Vagina (tissue), 2 donors: ENCODE measurements at regions not wholly inside any gene's neighbourhood (a gene's known extent, or its start where the extent isn't known, plus 50 kb on each side); places are given as distances from the start of the nearest gene placed in this dataset.

Experiments used
- CTCF ChIP-seq, 3 experiments: fragments of 450-650 bp in 2 of 3; fragments of 200-600 bp in 1 of 3; sonication (generic) in 1 of 3; IDR thresholded peaks; one replicate each; pipeline ENCODE4 v1.5.1; 2017 to 2019; ENCODE audit warnings: antibody characterized with exemption in 3 of 3, mild to moderate bottlenecking in 2 of 3, moderate library complexity in 2 of 3
- POLR2A ChIP-seq, 2 donors: fragments of 450-650 bp; IDR thresholded peaks; one replicate each; pipeline ENCODE4 v1.6.1; 2017; ENCODE audit warnings: antibody characterized with exemption in 2 of 2, mild to moderate bottlenecking in 2 of 2, moderate library complexity in 2 of 2
- POLR2AphosphoS5 ChIP-seq, 2 donors: sonication (generic); formaldehyde crosslinking; IDR thresholded peaks; one replicate each; pipeline ENCODE4 v1.9.0; 2017; ENCODE audit warnings: antibody characterized with exemption in 2 of 2, mild to moderate bottlenecking in 2 of 2, low read depth in 1 of 2; ENCODE audit not compliant: insufficient read depth in 1 of 2

DNA sequence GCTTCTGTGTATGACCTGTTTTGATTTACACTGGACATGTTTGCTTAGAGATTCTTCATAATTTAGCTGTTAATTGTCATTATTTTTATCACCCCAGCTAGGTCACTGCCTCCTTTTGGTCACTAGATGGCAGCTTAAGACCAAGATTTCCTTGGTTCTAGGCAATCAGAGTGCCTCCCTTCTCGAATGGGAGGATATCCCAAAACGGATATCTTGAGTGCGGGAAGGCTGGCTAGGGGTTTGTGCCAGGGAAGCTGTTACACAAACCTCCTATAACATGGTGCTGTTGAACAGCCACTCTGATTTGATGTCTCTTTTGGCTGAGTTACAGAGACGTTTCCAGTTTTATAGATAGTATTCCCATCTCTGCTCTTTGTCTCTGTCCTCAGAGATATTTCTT is 283.5 kb downstream of the S1PR1 start:
- TF ChIP-seq CTCF (IDR thresholded peaks at IDR 0.05): peak in 2 of 3 experiments; percentile 8 to 12
- TF ChIP-seq POLR2A (IDR thresholded peaks at IDR 0.05): no peak
- TF ChIP-seq POLR2AphosphoS5 (IDR thresholded peaks at IDR 0.05; ENCODE audit: insufficient read depth in 1 of 2, low read depth in 1 of 2): no peak
